ENCODE measurements at regions not wholly inside any gene's neighbourhood (a gene's known extent, or its start where the extent isn't known, plus 50 kb on each side); places are given as distances from the start of the nearest gene placed in this dataset.

- RAD21 ChIA-PET (ENCODE audit: low non-redundant PET in 1 of 2, low total read pairs in 2 of 2, uncharacterized antibody in 2 of 2, unreplicated experiment in 2 of 2), result no interaction called here
- POLR2A ChIA-PET, result no interaction called here
- Histone ChIP-seq H3K36me3 (ENCODE audit: control insufficient read depth in 1 of 2, insufficient read depth in 2 of 2, low read length in 2 of 2) (no peaks in the 10 kb centered on the region), H3K27me3 (ENCODE audit: insufficient read depth, low read length) (no peaks in the 10 kb centered on the region), H4K20me1 (ENCODE audit: insufficient read depth) (no peaks in the 10 kb centered on the region), H3K4me2 (ENCODE audit: low read length) (no peak overlapping the region), H3K79me2 (ENCODE audit: insufficient read depth, low read length) (no peaks in the 10 kb centered on the region), H3K9me2 (ENCODE audit: insufficient read depth) (no peaks in the 10 kb centered on the region), H3K4me3 (replicated peaks in 1 of 2; ENCODE audit: low read depth in 1 of 2, low read length in 2 of 2) (no peak overlapping the region), H2AFZ (ENCODE audit: low read depth, low read length, poor library complexity, severe bottlenecking) (no peak overlapping the region), H3K27ac (ENCODE audit: low read depth, low read length) (no peak overlapping the region), H3K9ac (ENCODE audit: low read length) (no peak overlapping the region), H3K9me3 (ENCODE audit: control insufficient read depth in 1 of 2, insufficient read depth in 1 of 2, low read depth in 1 of 2, low read length in 2 of 2) (peaks cover 29 to 36% of the 10 kb centered on the region in 2 experiments; a peak in 2 of 4 replicates), H3K4me1 (ENCODE audit: control insufficient read depth in 1 of 2, insufficient read depth in 2 of 2, low read length in 2 of 2) (no peaks in the 10 kb centered on the region)
- no peak for ATAC-seq
- TF ChIP-seq POLR2AphosphoS5 (IDR thresholded peaks at IDR 0.05; ENCODE audit: low read depth, low read length) (no peak), REST (IDR thresholded peaks at IDR 0.05; ENCODE audit: low read depth) (no peak), ZBTB33 (IDR thresholded peaks at IDR 0.05; ENCODE audit: extremely low read depth, insufficient replicate concordance, low read length) (no peak), RAD21 (IDR thresholded peaks at IDR 0.05; ENCODE audit: low read depth) (no peak), SRF (IDR thresholded peaks at IDR 0.05; ENCODE audit: low read depth) (no peak), MAX (IDR thresholded peaks at IDR 0.05) (no peak), TCF7L2 (IDR thresholded peaks at IDR 0.05; ENCODE audit: borderline replicate concordance, extremely low read depth, insufficient read depth, insufficient read length) (no peak), POLR2A (IDR thresholded peaks at IDR 0.05; ENCODE audit: borderline replicate concordance, extremely low read depth, insufficient read depth, insufficient read length) (no peak), CTCF (IDR thresholded peaks at IDR 0.05 in 2 of 3, conservative IDR thresholded peaks at IDR 0.05 in 1 of 3; ENCODE audit: borderline replicate concordance in 1 of 3, insufficient read depth in 1 of 3, low read depth in 2 of 3, low read length in 2 of 3) (no peak), ZNF274 (IDR thresholded peaks at IDR 0.05; ENCODE audit: low read depth, low read length) (no peak), JUND (IDR thresholded peaks at IDR 0.05) (no peak), FOSL1 (IDR thresholded peaks at IDR 0.05; ENCODE audit: low read depth) (no peak), ATF3 (IDR thresholded peaks at IDR 0.05) (no peak), ELF1 (IDR thresholded peaks at IDR 0.05; ENCODE audit: borderline replicate concordance, low read depth) (no peak), EZH2 (IDR thresholded peaks at IDR 0.05) (no peak), SIN3A (IDR thresholded peaks at IDR 0.05; ENCODE audit: low read depth) (no peak), EZH2phosphoT487 (IDR thresholded peaks at IDR 0.05; ENCODE audit: borderline replicate concordance) (no peak), YY1 (IDR thresholded peaks at IDR 0.05; ENCODE audit: extremely low read depth, insufficient replicate concordance, low read depth, low read length) (no peak), CEBPB (IDR thresholded peaks at IDR 0.05; ENCODE audit: low read depth) (no peak), ZFX (IDR thresholded peaks at IDR 0.05) (no peak)
- CTCF ChIA-PET, result no interaction called here
- intact Hi-C loops (cut with micrococcal nuclease), result no loop called here
- no TSS peak for BruUV-seq (replicated peaks)
- no peak for DNase-seq (ENCODE audit: low read depth, low spot score)
Observed at GRCh38 chr16:79436885-79437284, 163.7 kb downstream of the MAF start.
